Mesothelial cell of epicardium (in vitro differentiated cells): ENCODE measurements at regions not wholly inside any gene's neighbourhood (a gene's known extent, or its start where the extent isn't known, plus 50 kb on each side); places are given as distances from the start of the nearest gene placed in this dataset.

Source experiments
- DNase-seq, 2 experiments: peaks; one replicate each; pipeline ENCODE4 v3.0.0; 2021; ENCODE audit warnings: low spot score in 2 of 2; ENCODE audit not compliant: unreplicated experiment in 2 of 2
- H3K27ac Mint-ChIP-seq: 2 replicates; pipeline ENCODE4 v1.8.0; 2021; ENCODE audit warnings: mixed read lengths
- H3K27me3 Mint-ChIP-seq: 2 replicates; pipeline ENCODE4 v1.8.0; 2021; ENCODE audit warnings: low read depth, mixed read lengths
- H3K36me3 Mint-ChIP-seq: 2 replicates; pipeline ENCODE4 v1.8.0; 2021; ENCODE audit warnings: mixed read lengths
- H3K4me1 Mint-ChIP-seq: 2 replicates; pipeline ENCODE4 v1.8.0; 2021; ENCODE audit warnings: mixed read lengths
- H3K4me3 Mint-ChIP-seq: 2 replicates; pipeline ENCODE4 v1.8.0; 2021; ENCODE audit warnings: mild to moderate bottlenecking, moderate library complexity, mixed read lengths
- H3K9me3 Mint-ChIP-seq: 2 replicates; pipeline ENCODE4 v1.8.0; 2021; ENCODE audit warnings: mixed read lengths
- TF ChIP-seq, protein P1 (sequence below): fragments of 200-600 bp; sonication (generic); IDR thresholded peaks from one replicate; pipeline ENCODE4 v1.5.0; 2021; ENCODE audit warnings: antibody characterized with exemption; ENCODE audit not compliant: unreplicated experiment

DNA sequence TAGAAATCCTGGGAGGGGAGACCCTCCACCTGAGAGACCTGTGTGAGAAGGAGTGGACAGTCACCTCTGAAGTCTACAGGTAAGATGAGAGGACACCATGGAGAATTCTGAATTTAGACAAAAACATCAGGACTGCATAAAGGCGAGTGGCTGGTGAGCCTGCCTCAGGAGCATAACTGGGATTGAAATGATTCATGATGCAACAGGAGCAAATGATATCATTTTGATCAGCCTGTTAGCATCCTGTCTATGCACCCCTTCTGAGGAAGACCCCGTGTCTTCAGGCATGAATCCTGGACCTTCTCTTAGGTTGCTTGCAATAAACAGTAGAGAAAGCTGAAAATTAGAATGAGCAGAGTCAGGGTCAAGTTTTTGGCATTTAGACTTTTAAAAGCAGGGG is 245.8 kb downstream of the ETAA1 start:
- peaks cover 8% of the 10 kb centered on the region for H3K27me3 Mint-ChIP-seq
- no peak overlapping the region for H3K4me3 Mint-ChIP-seq
- TF ChIP-seq, protein P1, sequence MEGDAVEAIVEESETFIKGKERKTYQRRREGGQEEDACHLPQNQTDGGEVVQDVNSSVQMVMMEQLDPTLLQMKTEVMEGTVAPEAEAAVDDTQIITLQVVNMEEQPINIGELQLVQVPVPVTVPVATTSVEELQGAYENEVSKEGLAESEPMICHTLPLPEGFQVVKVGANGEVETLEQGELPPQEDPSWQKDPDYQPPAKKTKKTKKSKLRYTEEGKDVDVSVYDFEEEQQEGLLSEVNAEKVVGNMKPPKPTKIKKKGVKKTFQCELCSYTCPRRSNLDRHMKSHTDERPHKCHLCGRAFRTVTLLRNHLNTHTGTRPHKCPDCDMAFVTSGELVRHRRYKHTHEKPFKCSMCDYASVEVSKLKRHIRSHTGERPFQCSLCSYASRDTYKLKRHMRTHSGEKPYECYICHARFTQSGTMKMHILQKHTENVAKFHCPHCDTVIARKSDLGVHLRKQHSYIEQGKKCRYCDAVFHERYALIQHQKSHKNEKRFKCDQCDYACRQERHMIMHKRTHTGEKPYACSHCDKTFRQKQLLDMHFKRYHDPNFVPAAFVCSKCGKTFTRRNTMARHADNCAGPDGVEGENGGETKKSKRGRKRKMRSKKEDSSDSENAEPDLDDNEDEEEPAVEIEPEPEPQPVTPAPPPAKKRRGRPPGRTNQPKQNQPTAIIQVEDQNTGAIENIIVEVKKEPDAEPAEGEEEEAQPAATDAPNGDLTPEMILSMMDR, result no peak

DNA sequence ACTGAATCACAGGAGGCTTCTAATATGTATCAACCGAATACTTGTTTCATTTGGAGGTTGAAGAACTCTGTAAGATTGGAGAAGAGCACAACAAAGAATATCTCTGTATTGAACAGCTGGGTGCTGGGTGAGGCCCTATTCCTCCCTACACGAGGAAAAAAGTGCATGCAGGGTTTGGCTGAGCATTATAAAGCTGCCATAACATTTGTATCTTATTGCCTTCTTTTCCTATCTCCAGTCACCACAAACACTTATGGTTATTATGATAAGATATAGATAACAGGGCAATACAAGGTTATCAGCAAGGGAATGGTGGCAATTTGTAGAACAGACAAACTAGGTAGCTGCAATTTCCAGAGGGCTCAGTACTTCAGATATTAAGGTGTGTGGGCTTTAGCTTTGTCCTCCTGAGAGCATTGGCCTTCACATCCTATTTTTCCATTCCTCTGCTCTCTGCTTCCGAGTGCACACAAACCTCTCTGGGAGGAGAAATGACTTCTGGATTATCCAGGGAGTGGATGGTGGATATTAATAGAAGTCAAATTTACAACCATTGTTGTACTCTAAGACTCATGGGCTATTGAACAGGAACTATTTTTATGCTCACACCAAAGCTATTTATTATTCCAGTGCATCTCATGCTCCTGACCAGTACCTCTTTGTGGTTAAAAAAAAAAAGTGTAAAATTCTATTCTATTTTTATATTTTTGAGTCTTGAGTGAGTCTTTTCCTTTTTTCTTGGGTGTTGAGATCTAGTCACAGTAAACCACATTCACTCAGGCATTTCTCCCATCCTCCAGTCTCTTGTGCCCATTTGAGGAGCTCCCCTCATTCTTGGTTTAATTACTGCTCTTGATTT is 248.4 kb downstream of the ETAA1 start:
- TF ChIP-seq, protein P1, result no peak
- no peaks in the 10 kb centered on the region for H3K36me3 Mint-ChIP-seq
- no peak overlapping the region for H3K4me3 Mint-ChIP-seq
- no peak overlapping the region for H3K27ac Mint-ChIP-seq
- peaks cover 53% of the 10 kb centered on the region for H3K4me1 Mint-ChIP-seq
- peaks cover 4% of the 10 kb centered on the region for H3K27me3 Mint-ChIP-seq
- no peak for DNase-seq
- no peaks in the 10 kb centered on the region for H3K9me3 Mint-ChIP-seq

More for the DNA sequence above, 245.8 kb downstream of the ETAA1 start:
- no peaks in the 10 kb centered on the region for H3K9me3 Mint-ChIP-seq
- H3K36me3 Mint-ChIP-seq, result no peaks in the 10 kb centered on the region
- DNase-seq, result no peak
- H3K27ac Mint-ChIP-seq, result peak overlapping the region; percentile 18
- peaks cover 30% of the 10 kb centered on the region for H3K4me1 Mint-ChIP-seq

DNA sequence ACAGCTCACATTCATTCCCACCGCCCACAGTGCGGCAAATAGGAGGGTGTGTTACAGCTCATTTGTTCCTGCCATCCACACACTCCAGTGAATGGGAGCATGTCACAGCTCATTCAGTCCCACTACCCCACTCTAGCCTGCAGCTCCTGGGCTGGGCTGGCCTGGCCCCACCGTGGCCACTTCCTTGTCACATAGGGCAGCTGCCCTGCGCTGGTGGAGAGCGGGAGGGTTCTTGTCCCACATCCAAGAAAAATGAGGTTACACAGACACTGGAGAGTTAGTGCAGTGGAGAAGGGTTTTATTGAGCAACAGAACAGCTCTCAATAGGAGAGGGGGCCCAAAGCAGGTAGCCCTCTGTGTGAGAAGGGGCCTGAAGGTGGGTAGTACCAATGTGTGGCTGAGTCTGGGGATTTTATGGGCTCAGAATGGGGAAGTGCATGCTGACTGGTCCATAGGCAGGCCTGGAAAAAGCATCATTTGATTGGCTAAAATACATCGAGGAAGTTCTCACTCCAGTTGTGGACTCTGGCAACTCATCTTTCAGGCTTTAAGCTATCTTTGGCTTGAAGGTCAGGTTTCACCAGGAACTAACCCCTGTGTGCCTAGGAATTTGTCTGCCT is 249.7 kb downstream of the ETAA1 start:
- no peak for DNase-seq
- H3K27ac Mint-ChIP-seq, result no peak overlapping the region
- no peak overlapping the region for H3K4me3 Mint-ChIP-seq
- H3K9me3 Mint-ChIP-seq, result no peaks in the 10 kb centered on the region
- TF ChIP-seq, protein P1, result no peak
- peaks cover 55% of the 10 kb centered on the region for H3K4me1 Mint-ChIP-seq
- peaks cover 4% of the 10 kb centered on the region for H3K27me3 Mint-ChIP-seq
- H3K36me3 Mint-ChIP-seq, result no peaks in the 10 kb centered on the region

DNA sequence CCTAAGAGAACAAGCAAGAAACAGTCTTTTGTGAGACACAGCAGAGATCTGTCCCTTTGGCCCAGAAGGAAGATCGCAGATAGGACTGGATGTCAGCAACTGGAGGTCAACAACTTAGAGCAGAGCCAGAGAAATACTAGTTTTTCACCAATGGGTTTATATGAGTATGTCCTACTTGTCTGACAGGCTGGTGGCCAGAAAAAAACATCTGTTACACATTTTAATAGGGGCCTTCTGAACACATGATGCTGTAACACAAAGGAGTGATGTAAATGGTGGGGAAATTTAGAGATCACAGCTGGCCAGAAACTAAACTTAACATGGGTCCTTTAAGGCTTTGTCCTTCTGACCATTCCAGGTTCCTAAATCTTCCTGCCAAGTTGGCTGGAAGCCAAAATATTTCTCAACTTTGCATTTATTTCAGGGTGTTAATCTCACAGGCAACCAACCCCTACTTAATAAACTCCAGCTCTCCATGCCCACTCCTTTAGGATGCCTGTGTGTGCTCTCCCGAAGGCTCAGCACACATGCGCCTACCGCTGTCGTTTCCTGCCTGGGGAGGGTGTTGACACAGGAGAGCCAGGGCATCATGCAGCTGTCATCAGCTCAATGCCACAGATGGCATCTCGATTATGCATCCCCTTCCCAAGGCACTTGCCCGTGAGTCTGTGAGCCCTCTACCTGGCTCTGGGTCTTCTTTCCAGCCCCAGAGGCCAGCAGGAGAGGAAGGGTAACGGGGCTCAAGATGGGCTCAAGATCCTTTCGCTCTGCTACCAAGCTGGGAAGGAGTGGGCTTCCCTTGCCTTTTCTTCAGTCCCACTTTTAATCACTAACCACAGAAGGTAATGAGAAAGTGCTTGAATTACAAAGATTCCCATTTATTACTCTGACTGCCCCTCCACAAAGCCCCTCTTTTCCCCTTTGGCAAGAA is 252.5 kb downstream of the ETAA1 start:
- peaks cover 7% of the 10 kb centered on the region for H3K36me3 Mint-ChIP-seq
- H3K9me3 Mint-ChIP-seq, result peaks cover 8% of the 10 kb centered on the region
- peaks cover 47% of the 10 kb centered on the region for H3K4me1 Mint-ChIP-seq
- peak in 1 of 2 experiments; percentile 39 for DNase-seq
- H3K4me3 Mint-ChIP-seq, result no peak overlapping the region
- peak overlapping the region; percentile 92 for H3K27ac Mint-ChIP-seq
- no peaks in the 10 kb centered on the region for H3K27me3 Mint-ChIP-seq
- TF ChIP-seq, protein P1, result no peak

DNA sequence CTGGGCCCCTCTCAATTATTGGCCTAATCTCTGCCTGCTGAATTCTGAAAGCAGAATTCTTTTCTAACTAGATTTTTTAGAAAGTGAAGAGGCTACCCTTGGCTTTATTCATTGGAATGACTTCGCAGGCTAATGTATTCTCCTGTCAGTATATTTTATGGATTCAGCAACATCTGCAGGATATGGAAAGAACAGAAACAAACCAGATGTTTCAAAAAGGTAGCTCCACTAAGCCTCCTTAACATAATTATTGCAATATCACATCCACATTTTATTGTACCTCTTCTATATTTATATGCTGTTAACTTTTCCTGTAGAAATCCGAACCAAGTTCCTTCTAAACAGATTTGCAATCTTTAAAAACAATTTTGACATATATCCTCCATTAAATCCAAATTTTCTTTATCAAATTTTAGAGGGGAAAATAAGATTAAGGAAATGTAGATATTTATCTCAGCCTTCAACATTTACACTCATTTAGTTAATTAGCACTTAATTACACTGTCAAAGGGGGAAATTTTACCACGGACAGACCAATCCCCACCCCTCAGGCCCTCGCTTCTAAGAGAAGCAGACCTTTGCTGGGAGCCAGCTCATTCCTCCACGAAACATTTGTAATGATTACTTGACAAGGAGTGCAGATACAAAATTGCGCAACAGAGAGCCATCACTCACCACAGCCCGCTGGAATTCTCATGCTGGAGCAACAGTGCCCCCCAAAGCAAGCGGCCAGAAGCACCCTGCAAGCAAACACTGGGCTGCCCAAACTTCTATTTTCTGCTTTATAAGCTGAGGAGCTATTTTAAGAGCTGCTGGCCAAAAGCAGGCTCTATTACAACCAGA is 253.4 kb downstream of the ETAA1 start:
- peaks cover 41% of the 10 kb centered on the region for H3K4me1 Mint-ChIP-seq
- H3K27ac Mint-ChIP-seq, result peak overlapping the region; percentile 92
- H3K9me3 Mint-ChIP-seq, result peaks cover 12% of the 10 kb centered on the region
- H3K27me3 Mint-ChIP-seq, result no peaks in the 10 kb centered on the region
- H3K36me3 Mint-ChIP-seq, result peaks cover 9% of the 10 kb centered on the region
- peak; percentile 82 to 89 for DNase-seq
- TF ChIP-seq, protein P1, result peak; percentile 65
- H3K4me3 Mint-ChIP-seq, result peak overlapping the region; percentile 31
